BJ (cell line): ENCODE measurements at regions not wholly inside any gene's neighbourhood (a gene's known extent, or its start where the extent isn't known, plus 50 kb on each side); places are given as distances from the start of the nearest gene placed in this dataset.

Experiments used
- CTCF ChIA-PET: fragments of 350-600 bp; formaldehyde crosslinking; extraction: SDS; loops from one replicate; lab custom pipeline; 2021; ENCODE audit warnings: antibody characterized with exemption, inconsistent platforms; lab: Yijun Ruan, JAX
- POLR2A ChIA-PET: fragments of 300-600 bp; sonication (Branson Sonifier 250); formaldehyde crosslinking; extraction: SDS; loops from one replicate; lab custom pipeline; 2021; ENCODE audit warnings: antibody characterized with exemption; lab: Charles Lee
- DNase-seq: peaks from one replicate; pipeline ENCODE4 v3.0.0-alpha.2; 2011; ENCODE audit warnings: low read depth
- H3K27me3 ChIP-seq: 2 replicates; pipeline ENCODE4 v1.6.0; 2011; ENCODE audit warnings: low read length; ENCODE audit not compliant: control insufficient read depth, insufficient read depth
- H3K36me3 ChIP-seq: 2 replicates; pipeline ENCODE4 v1.5.1; 2011; ENCODE audit warnings: low read length; ENCODE audit not compliant: control insufficient read depth, insufficient read depth
- H3K4me3 ChIP-seq: 2 replicates; pipeline ENCODE4 v1.5.1; 2011; ENCODE audit warnings: low read depth, mild to moderate bottlenecking, control low read depth, low read length
- TF ChIP-seq, protein P1 (sequence below): IDR thresholded peaks from 2 replicates; pipeline ENCODE4 v1.5.1; 2011; ENCODE audit warnings: low read depth, mild to moderate bottlenecking, control low read depth, inconsistent platforms, low read length, moderate library complexity; ENCODE audit not compliant: insufficient read depth

DNA sequence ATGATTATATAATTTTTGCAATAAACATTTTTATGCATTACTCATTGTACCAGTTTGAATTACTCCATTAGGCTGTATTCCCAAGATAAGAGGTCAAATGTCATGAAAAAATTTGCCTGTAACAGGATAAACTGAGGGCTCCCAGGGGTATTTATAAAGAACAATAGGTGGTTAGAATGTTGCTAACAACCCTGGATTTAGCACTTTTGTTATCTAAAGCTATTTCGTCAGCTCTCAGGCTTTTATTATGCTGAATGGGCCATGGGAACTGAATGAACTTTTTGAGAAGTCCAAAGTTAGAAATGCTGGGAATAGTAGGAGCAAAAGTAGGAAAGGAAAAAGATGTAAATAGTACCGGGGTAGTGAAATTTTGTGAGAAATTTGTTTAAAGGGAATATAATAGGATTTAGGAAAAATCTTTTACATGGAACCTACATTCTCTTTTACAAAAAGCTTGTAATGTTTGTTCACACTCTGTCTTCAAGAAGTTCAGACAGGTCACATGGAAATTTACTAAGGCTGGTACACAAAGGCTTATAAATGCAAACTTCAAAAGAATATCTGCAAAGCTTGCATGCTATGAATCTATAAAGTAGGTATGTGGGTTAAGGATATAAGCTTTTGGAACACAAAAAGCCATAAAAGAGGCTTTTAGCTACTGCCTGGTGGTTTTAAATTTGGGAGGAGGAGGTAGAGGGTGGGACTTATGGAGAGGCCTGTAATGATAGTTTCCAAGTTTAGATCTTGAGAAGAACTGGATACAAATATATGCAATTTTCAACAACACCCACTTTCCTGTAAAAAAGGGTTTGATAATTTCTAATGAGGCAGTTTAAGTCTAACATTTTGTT is 445.8 kb upstream of the NAALADL2 start:
- Histone ChIP-seq H3K27me3 (no peaks in the 10 kb centered on the region), H3K36me3 (no peaks in the 10 kb centered on the region), H3K4me3 (no peak overlapping the region)
- CTCF ChIA-PET, result interaction anchor here (0.6 to 0.8 kb wide), 2 partner anchors 13 to 1433 kb away, joined by 3 read pairs; no protein-coding TSS in a partner anchor
- no peak for DNase-seq
- POLR2A ChIA-PET, result no interaction called here
- TF ChIP-seq, protein P1, sequence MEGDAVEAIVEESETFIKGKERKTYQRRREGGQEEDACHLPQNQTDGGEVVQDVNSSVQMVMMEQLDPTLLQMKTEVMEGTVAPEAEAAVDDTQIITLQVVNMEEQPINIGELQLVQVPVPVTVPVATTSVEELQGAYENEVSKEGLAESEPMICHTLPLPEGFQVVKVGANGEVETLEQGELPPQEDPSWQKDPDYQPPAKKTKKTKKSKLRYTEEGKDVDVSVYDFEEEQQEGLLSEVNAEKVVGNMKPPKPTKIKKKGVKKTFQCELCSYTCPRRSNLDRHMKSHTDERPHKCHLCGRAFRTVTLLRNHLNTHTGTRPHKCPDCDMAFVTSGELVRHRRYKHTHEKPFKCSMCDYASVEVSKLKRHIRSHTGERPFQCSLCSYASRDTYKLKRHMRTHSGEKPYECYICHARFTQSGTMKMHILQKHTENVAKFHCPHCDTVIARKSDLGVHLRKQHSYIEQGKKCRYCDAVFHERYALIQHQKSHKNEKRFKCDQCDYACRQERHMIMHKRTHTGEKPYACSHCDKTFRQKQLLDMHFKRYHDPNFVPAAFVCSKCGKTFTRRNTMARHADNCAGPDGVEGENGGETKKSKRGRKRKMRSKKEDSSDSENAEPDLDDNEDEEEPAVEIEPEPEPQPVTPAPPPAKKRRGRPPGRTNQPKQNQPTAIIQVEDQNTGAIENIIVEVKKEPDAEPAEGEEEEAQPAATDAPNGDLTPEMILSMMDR, result no peak

- DNase-seq, result no peak
- CTCF ChIA-PET, result no interaction called here
These were observed 444.2 kb upstream of the NAALADL2 start for GRCh38 chr3:174414902-174415301.

DNA sequence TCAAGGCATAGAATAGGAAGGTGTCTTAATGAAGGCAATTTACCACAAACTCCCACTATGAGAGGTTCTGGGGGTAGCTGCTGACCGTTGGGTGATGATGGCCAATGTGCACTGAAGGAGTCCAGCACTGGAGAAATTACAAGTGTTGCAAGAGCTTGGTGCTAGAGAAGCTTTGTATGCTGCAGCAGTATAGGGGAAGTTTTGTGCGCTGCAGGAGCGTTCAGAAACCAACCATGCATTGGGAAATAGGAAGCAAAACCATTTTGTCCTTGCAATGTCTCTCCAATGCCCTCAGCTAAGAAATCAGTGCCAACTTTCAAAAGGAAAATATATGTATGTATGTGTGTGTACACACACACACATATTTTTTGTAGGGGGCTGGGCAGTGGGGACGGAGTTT is 441.6 kb upstream of the NAALADL2 start:
- no peak for DNase-seq
- no peaks in the 10 kb centered on the region for H3K36me3 ChIP-seq
- no peak overlapping the region for H3K4me3 ChIP-seq
- TF ChIP-seq, protein P1, result no peak
- H3K27me3 ChIP-seq, result no peaks in the 10 kb centered on the region
- ChIA-PET POLR2A (no interaction called here), CTCF (interaction anchor here (0.5 to 1.2 kb wide), 2 partner anchors 9 to 15 kb away, joined by 5 to 6 read pairs; no protein-coding TSS in a partner anchor)

More at GRCh38 chr3:174414902-174415301, 444.2 kb upstream of the NAALADL2 start:
- no peaks in the 10 kb centered on the region for H3K36me3 ChIP-seq
- TF ChIP-seq, protein P1, result no peak
- no peak overlapping the region for H3K4me3 ChIP-seq
- POLR2A ChIA-PET, result no interaction called here
- H3K27me3 ChIP-seq, result no peaks in the 10 kb centered on the region

DNA sequence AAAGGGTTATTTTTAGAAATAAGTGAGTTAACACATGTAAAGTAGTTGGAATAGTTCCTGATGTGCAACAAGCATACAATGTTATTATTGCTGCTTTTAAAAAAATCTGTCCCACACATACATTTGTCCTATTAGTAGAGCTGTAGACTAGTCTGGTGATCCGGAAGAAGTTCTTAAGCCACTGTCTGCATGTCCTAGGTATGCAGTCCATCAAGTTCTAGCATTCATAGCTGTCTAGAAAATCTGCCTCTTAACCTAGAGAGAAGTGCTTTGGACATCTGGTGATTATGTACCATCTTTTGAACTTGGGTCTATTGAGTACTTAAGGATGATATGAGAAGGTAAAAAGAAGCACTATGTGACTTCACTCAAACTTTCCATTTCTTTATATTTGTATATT is 439.9 kb upstream of the NAALADL2 start:
- CTCF ChIA-PET, result no interaction called here
- no peak overlapping the region for H3K4me3 ChIP-seq
- DNase-seq, result no peak
- no peaks in the 10 kb centered on the region for H3K27me3 ChIP-seq
- POLR2A ChIA-PET, result no interaction called here
- no peaks in the 10 kb centered on the region for H3K36me3 ChIP-seq
- TF ChIP-seq, protein P1, result no peak

GRCh38 chr3:174423936-174424335 is 435.2 kb upstream of the NAALADL2 start:
- DNase-seq, result no peak
- Histone ChIP-seq H3K27me3 (no peaks in the 10 kb centered on the region), H3K36me3 (no peaks in the 10 kb centered on the region), H3K4me3 (no peak overlapping the region)
- POLR2A ChIA-PET, result no interaction called here
- CTCF ChIA-PET, result interaction anchor here (1.0 kb wide), 1 partner anchor 16 kb away, joined by 3 read pairs; no protein-coding TSS in a partner anchor
- TF ChIP-seq, protein P1, result no peak
